MM.1S (cell line): ENCODE measurements at regions not wholly inside any gene's neighbourhood (a gene's known extent, or its start where the extent isn't known, plus 50 kb on each side); places are given as distances from the start of the nearest gene placed in this dataset.

Source experiments
- DNase-seq: peaks from one replicate; pipeline ENCODE4 v3.0.0-alpha.2; 2015
- H2AFZ ChIP-seq: fragments of 300-600 bp; sonication (generic); 2 replicates; pipeline ENCODE4 v1.6.0; 2016; ENCODE audit warnings: antibody characterized with exemption, low read length
- H3F3A ChIP-seq: fragments of 300-600 bp; sonication (generic); 2 replicates; pipeline ENCODE4 v1.6.1; 2016; ENCODE audit warnings: mild to moderate bottlenecking, antibody characterized with exemption, low read length, moderate library complexity, mixed read lengths; ENCODE audit not compliant: insufficient read depth
- H3K27ac ChIP-seq: fragments of 300-600 bp; sonication (generic); 2 replicates; pipeline ENCODE4 v1.5.1; 2016; ENCODE audit warnings: mild to moderate bottlenecking, low read length
- H3K27me3 ChIP-seq: fragments of 300-600 bp; sonication (generic); replicated peaks from 2 replicates; pipeline ENCODE4 v1.6.0; 2016; ENCODE audit warnings: low read length; ENCODE audit not compliant: insufficient read depth
- H3K36me3 ChIP-seq: fragments of 300-600 bp; sonication (generic); replicated peaks from 2 replicates; pipeline ENCODE4 v1.6.1; 2016; ENCODE audit warnings: mild to moderate bottlenecking, low read length, mixed read lengths; ENCODE audit not compliant: insufficient read depth
- H3K4me1 ChIP-seq: fragments of 300-600 bp; sonication (generic); 2 replicates; pipeline ENCODE4 v1.6.1; 2016; ENCODE audit warnings: low read length, mixed read lengths
- H3K4me2 ChIP-seq: fragments of 300-600 bp; sonication (generic); 2 replicates; pipeline ENCODE4 v1.6.0; 2016; ENCODE audit warnings: low read depth, low read length
- H3K4me3 ChIP-seq: fragments of 300-600 bp; sonication (generic); 2 replicates; pipeline ENCODE4 v1.5.1; 2016; ENCODE audit warnings: low read length, mixed read lengths
- H3K79me2 ChIP-seq: fragments of 300-600 bp; sonication (generic); 2 replicates; pipeline ENCODE4 v1.6.1; 2016; ENCODE audit warnings: mixed run types, low read length, mixed read lengths
- H3K9ac ChIP-seq: fragments of 300-600 bp; sonication (generic); 2 replicates; pipeline ENCODE4 v1.6.1; 2016; ENCODE audit warnings: low read length, mixed read lengths
- H3K9me2 ChIP-seq: fragments of 300-600 bp; sonication (generic); replicated peaks from 2 replicates; pipeline ENCODE4 v1.6.1; 2016; ENCODE audit warnings: mild to moderate bottlenecking, low read length, mixed read lengths; ENCODE audit not compliant: insufficient read depth
- H3K9me3 ChIP-seq: fragments of 300-600 bp; sonication (generic); replicated peaks from 2 replicates; pipeline ENCODE4 v1.6.1; 2016; ENCODE audit warnings: mild to moderate bottlenecking, low read length, mixed read lengths; ENCODE audit not compliant: insufficient read depth
- H4K20me1 ChIP-seq: fragments of 300-600 bp; sonication (generic); 2 replicates; pipeline ENCODE4 v1.6.1; 2016; ENCODE audit warnings: mild to moderate bottlenecking, low read length, moderate library complexity, mixed read lengths; ENCODE audit not compliant: insufficient read depth
- CTCF ChIP-seq: fragments of 300-600 bp; sonication (generic); IDR thresholded peaks from 2 replicates; pipeline ENCODE4 v1.5.1; 2016; ENCODE audit warnings: antibody characterized with exemption, low read length, mixed read lengths
- EZH2 ChIP-seq: fragments of 300-600 bp; sonication (generic); optimal IDR thresholded peaks from 2 replicates; pipeline ENCODE3; 2017; ENCODE audit warnings: low read depth, mild to moderate bottlenecking, antibody characterized with exemption, low read length, mixed read lengths
- EZH2phosphoT487 ChIP-seq: fragments of 300-600 bp; sonication (generic); IDR thresholded peaks from 2 replicates; pipeline ENCODE4 v1.6.1; 2018; ENCODE audit warnings: antibody characterized with exemption, low read length

DNA sequence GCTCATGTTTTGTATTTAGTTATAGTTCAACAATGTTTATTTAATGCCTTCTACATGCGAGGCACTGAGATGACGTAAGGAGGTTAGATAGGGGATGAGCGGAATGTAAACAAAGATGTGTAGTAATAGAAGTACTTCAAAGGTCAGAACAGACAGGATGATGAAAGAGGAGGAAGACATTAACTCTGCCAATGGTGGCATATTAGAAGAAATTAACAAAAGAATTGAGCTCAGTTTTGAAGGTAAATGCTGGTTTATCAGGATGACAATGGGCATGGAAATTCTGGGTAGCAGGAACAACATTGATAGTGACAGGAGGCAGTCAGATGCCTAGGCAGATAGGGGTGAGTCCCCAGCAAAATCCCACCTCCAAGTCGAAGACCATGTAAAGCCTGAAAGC, 62.3 kb upstream of the PGRMC2 start:
- no peak overlapping the region for H3K4me2 ChIP-seq
- no peak overlapping the region for H2AFZ ChIP-seq
- H3K9me3 ChIP-seq, result no peaks in the 10 kb centered on the region
- no peak overlapping the region for H3K9ac ChIP-seq
- no peaks in the 10 kb centered on the region for H4K20me1 ChIP-seq
- H3F3A ChIP-seq, result no peaks in the 10 kb centered on the region
- TF ChIP-seq EZH2phosphoT487, result no peak
- no peak for TF ChIP-seq EZH2
- TF ChIP-seq CTCF, result no peak
- H3K4me1 ChIP-seq, result no peaks in the 10 kb centered on the region
- no peak for DNase-seq
- no peak overlapping the region for H3K4me3 ChIP-seq
- no peaks in the 10 kb centered on the region for H3K36me3 ChIP-seq
- no peaks in the 10 kb centered on the region for H3K27me3 ChIP-seq
- no peaks in the 10 kb centered on the region for H3K79me2 ChIP-seq
- no peaks in the 10 kb centered on the region for H3K9me2 ChIP-seq
- H3K27ac ChIP-seq, result no peak overlapping the region

DNA sequence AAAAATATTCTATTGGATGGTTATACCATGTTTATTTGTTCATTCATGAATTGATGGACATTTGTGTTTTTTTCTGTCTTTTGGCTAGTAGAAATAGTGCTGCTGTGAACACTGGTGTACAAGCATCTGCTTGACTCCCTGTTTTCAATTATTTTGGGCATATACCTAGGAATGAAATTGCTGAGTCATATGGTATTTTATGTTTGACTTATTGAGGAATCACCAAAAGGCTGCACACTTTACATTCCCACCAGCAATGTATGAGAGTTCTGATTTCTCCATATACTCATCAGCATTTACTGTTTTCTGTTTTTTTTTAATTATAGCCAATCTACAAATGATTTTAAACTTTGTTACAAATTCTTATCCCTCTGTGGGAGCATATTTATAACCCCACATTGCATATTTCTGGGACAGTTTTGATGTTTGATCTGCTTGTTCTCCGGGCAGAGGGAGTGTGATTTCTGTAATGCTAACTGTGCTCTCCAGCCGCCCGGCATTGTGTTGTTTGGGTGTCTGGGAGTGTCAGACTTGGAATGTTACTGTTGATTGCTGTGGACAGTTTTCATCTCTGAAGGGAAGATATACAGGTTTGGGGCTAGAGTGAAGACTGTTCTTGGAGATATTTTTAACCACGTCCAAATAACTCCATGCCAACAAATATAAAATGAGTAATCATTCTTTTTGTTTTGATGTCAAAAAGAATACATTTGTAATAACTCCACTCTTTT, 60.5 kb upstream of the PGRMC2 start:
- no peak overlapping the region for H3K4me3 ChIP-seq
- no peak overlapping the region for H3K4me2 ChIP-seq
- no peak overlapping the region for H3K27ac ChIP-seq
- no peak overlapping the region for H2AFZ ChIP-seq
- H3K4me1 ChIP-seq, result no peaks in the 10 kb centered on the region
- H3F3A ChIP-seq, result no peaks in the 10 kb centered on the region
- no peaks in the 10 kb centered on the region for H3K79me2 ChIP-seq
- H3K9ac ChIP-seq, result no peak overlapping the region
- DNase-seq, result no peak
- TF ChIP-seq CTCF (no peak), EZH2phosphoT487 (no peak), EZH2 (no peak)
- H3K9me2 ChIP-seq, result no peaks in the 10 kb centered on the region
- no peaks in the 10 kb centered on the region for H3K9me3 ChIP-seq
- H4K20me1 ChIP-seq, result no peaks in the 10 kb centered on the region
- H3K36me3 ChIP-seq, result no peaks in the 10 kb centered on the region
- H3K27me3 ChIP-seq, result no peaks in the 10 kb centered on the region

DNA sequence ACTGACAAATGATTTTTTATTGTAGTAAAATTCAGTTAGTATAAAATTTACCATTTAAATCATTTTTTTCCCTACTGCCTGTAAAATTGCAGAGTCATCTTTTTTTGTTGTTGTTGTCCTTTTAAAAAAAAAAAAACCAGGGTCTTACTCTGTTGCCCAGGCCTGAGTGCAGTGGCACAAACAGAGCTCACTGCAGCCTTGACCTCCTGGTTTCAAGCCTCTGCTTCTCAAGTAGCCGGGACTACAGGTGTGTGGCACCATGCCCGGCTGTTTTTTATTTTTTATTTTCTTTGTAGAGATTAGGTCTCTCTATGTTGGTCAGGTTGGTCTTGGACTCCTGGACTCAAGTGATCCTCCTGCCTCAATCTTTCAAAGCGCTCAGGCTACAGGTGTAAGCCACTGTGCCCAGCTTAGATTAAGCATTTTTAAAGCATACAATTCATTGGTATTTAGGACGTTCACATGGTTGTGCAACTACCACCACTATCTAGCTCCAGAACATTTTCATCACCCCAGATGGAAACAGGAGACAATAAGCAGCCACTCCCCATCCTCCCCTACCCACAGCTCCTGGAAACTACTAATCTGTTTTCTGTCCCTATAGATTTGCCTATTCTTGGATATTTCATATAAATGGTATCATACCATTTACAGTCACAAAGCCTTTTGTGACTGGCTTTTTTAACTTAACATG, 59.7 kb upstream of the PGRMC2 start:
- TF ChIP-seq EZH2 (no peak), CTCF (no peak), EZH2phosphoT487 (no peak)
- DNase-seq, result no peak
- H2AFZ ChIP-seq, result no peak overlapping the region
- no peak overlapping the region for H3K4me2 ChIP-seq
- H3F3A ChIP-seq, result no peaks in the 10 kb centered on the region
- H3K36me3 ChIP-seq, result no peaks in the 10 kb centered on the region
- no peaks in the 10 kb centered on the region for H3K4me1 ChIP-seq
- no peaks in the 10 kb centered on the region for H3K27me3 ChIP-seq
- H3K9ac ChIP-seq, result no peak overlapping the region
- no peaks in the 10 kb centered on the region for H3K9me3 ChIP-seq
- H3K4me3 ChIP-seq, result no peak overlapping the region
- no peaks in the 10 kb centered on the region for H4K20me1 ChIP-seq
- H3K79me2 ChIP-seq, result no peaks in the 10 kb centered on the region
- H3K9me2 ChIP-seq, result no peaks in the 10 kb centered on the region
- H3K27ac ChIP-seq, result no peak overlapping the region
